Activated gamma-delta T cell treated with Interleukin-2 at 50 U/mL for 16 hours (primary cell): ENCODE measurements at regions not wholly inside any gene's neighbourhood (a gene's known extent, or its start where the extent isn't known, plus 50 kb on each side); places are given as distances from the start of the nearest gene placed in this dataset.

Experiments
- DNase-seq: peaks from one replicate; pipeline ENCODE4 v3.0.0-alpha.2; 2020

- peak; percentile 1 for DNase-seq
Measured at GRCh38 chr14:101069666-101070362, 166.3 kb upstream of the RTL1 start.

GRCh38 chr14:101070540-101071492 is 167.3 kb upstream of the RTL1 start:
- no peak for DNase-seq

- no peak for DNase-seq
Measured at GRCh38 chr14:101071493-101071906, 168.0 kb upstream of the RTL1 start.

GRCh38 chr14:101072070-101072469 is 168.5 kb upstream of the RTL1 start:
- DNase-seq = no peak

GRCh38 chr14:101072531-101072930 is 169.0 kb upstream of the RTL1 start:
- no peak for DNase-seq

GRCh38 chr14:101072945-101073597 is 169.5 kb upstream of the RTL1 start:
- DNase-seq = no peak

- DNase-seq = no peak
Measured at GRCh38 chr14:101073598-101073965, 170.1 kb upstream of the RTL1 start.

GRCh38 chr14:101074196-101075024 is 170.9 kb upstream of the RTL1 start:
- no peak for DNase-seq

- DNase-seq = no peak
Measured at GRCh38 chr14:101075025-101075800, 171.7 kb upstream of the RTL1 start.

GRCh38 chr14:101075801-101076413 is 172.4 kb upstream of the RTL1 start:
- no peak for DNase-seq

GRCh38 chr14:101076451-101077198 is 173.1 kb upstream of the RTL1 start:
- DNase-seq = no peak

- DNase-seq = no peak
Measured at GRCh38 chr14:101077481-101078074, 174.1 kb upstream of the RTL1 start.

- no peak for DNase-seq
Measured at GRCh38 chr14:101078170-101078891, 174.8 kb upstream of the RTL1 start.

GRCh38 chr14:101078892-101079221 is 175.3 kb upstream of the RTL1 start:
- DNase-seq = no peak

GRCh38 chr14:101080922-101081593 is 177.5 kb upstream of the RTL1 start:
- DNase-seq = no peak

- no peak for DNase-seq
Measured at GRCh38 chr14:101082036-101082435, 178.5 kb upstream of the RTL1 start.

- no peak for DNase-seq
Measured at GRCh38 chr14:101082436-101083384, 179.2 kb upstream of the RTL1 start.
